GM18867 (cell line): ENCODE measurements at regions not wholly inside any gene's neighbourhood (a gene's known extent, or its start where the extent isn't known, plus 50 kb on each side); places are given as distances from the start of the nearest gene placed in this dataset.

ENCODE experiments used
- ATAC-seq: cut with Tn5 transposase; IDR thresholded peaks from one replicate; pipeline ENCODE4 v1.9.1; 2021; ENCODE audit warnings: mild to moderate bottlenecking, moderate library complexity; ENCODE audit not compliant: unreplicated experiment

- ATAC-seq = no peak
These were observed 766.5 kb downstream of the HDGFL1 start for GRCh38 chr6:23335894-23336293.

- ATAC-seq = no peak
These were observed 769.9 kb downstream of the HDGFL1 start for GRCh38 chr6:23339268-23339667.

- no peak for ATAC-seq
These were observed 770.9 kb downstream of the HDGFL1 start for GRCh38 chr6:23340271-23340670.

GRCh38 chr6:23343610-23344306 lies 774.4 kb downstream of the HDGFL1 start:
- ATAC-seq = no peak

GRCh38 chr6:23348185-23348584 lies 777.8 kb upstream of the NRSN1 start:
- no peak for ATAC-seq

- no peak for ATAC-seq
These were observed 776.4 kb upstream of the NRSN1 start for GRCh38 chr6:23349521-23350147.

- no peak for ATAC-seq
These were observed 775.1 kb upstream of the NRSN1 start for GRCh38 chr6:23350752-23351453.

- ATAC-seq = no peak
These were observed 772.0 kb upstream of the NRSN1 start for GRCh38 chr6:23354004-23354403.

- ATAC-seq = no peak
These were observed 768.7 kb upstream of the NRSN1 start for GRCh38 chr6:23357185-23357766.

GRCh38 chr6:23365732-23366131 lies 760.3 kb upstream of the NRSN1 start:
- no peak for ATAC-seq

GRCh38 chr6:23367311-23367710 lies 758.7 kb upstream of the NRSN1 start:
- no peak for ATAC-seq

GRCh38 chr6:23368557-23368956 lies 757.5 kb upstream of the NRSN1 start:
- no peak for ATAC-seq

- ATAC-seq = no peak
These were observed 756.0 kb upstream of the NRSN1 start for GRCh38 chr6:23370051-23370450.

GRCh38 chr6:23371132-23371915 lies 754.7 kb upstream of the NRSN1 start:
- no peak for ATAC-seq

- no peak for ATAC-seq
These were observed 748.2 kb upstream of the NRSN1 start for GRCh38 chr6:23377830-23378229.

GRCh38 chr6:23380465-23380864 lies 745.5 kb upstream of the NRSN1 start:
- ATAC-seq = no peak

GRCh38 chr6:23388086-23388783 lies 737.8 kb upstream of the NRSN1 start:
- no peak for ATAC-seq

GRCh38 chr6:23389386-23389785 lies 736.6 kb upstream of the NRSN1 start:
- no peak for ATAC-seq

- no peak for ATAC-seq
These were observed 735.8 kb upstream of the NRSN1 start for GRCh38 chr6:23390221-23390620.

- ATAC-seq = no peak
These were observed 731.3 kb upstream of the NRSN1 start for GRCh38 chr6:23394681-23395080.
